Right lobe of liver (tissue), 4 donors: ENCODE measurements at regions not wholly inside any gene's neighbourhood (a gene's known extent, or its start where the extent isn't known, plus 50 kb on each side); places are given as distances from the start of the nearest gene placed in this dataset.
"Not testable (repeated sequence)": the region's sequence is repeated elsewhere in the genome, so short reads cannot be mapped to it uniquely, and the experiment has no call there.

ENCODE experiments used
- POLR2A ChIP-seq: fragments of 450-650 bp; IDR thresholded peaks from one replicate; pipeline ENCODE4 v1.6.1; 2017; ENCODE audit warnings: antibody characterized with exemption, mild to moderate bottlenecking
- TF ChIP-seq, protein P1 (sequence below), 4 donors: fragments of 200-600 bp in 3 of 4; fragments of 450-650 bp in 1 of 4; IDR thresholded peaks; one replicate each; pipeline versions ENCODE4 v1.5.1 to v1.8.0; 2016 to 2022; ENCODE audit warnings: antibody characterized with exemption in 4 of 4, mild to moderate bottlenecking in 2 of 4
- donor health status: DM: no; HTN: no; CAD: no.
- donor health status: DM: no; HTN: no; CAD: no.
- donor health status: DM: no; HTN: yes; CAD: no.

DNA sequence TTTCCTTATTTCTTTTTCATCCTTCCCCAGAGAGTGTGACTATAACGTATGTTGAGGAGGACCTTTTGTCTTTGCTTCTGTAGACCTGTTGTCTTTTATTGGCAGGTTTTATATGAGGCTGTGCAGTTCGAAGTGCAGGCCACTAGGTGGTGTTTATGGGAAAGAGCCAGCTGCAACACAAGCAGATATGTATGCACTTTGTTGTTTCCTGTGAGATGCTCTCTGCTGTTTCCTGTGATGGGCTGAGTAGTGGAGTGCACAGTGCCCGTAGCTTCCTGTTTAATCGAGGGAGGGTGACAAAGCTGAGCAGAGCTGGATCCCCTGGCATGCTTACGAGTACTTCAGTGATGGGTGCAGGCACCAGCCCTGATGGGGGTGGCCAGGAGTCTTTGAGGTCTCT, 51.8 kb upstream of the TGIF2LY start:
- TF ChIP-seq, protein P1, sequence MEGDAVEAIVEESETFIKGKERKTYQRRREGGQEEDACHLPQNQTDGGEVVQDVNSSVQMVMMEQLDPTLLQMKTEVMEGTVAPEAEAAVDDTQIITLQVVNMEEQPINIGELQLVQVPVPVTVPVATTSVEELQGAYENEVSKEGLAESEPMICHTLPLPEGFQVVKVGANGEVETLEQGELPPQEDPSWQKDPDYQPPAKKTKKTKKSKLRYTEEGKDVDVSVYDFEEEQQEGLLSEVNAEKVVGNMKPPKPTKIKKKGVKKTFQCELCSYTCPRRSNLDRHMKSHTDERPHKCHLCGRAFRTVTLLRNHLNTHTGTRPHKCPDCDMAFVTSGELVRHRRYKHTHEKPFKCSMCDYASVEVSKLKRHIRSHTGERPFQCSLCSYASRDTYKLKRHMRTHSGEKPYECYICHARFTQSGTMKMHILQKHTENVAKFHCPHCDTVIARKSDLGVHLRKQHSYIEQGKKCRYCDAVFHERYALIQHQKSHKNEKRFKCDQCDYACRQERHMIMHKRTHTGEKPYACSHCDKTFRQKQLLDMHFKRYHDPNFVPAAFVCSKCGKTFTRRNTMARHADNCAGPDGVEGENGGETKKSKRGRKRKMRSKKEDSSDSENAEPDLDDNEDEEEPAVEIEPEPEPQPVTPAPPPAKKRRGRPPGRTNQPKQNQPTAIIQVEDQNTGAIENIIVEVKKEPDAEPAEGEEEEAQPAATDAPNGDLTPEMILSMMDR (IDR thresholded peaks at IDR 0.05), result not testable (repeated sequence)
- not testable (repeated sequence) for TF ChIP-seq POLR2A
